Retinal pigment epithelial cell (primary cell): ENCODE measurements at regions not wholly inside any gene's neighbourhood (a gene's known extent, or its start where the extent isn't known, plus 50 kb on each side); places are given as distances from the start of the nearest gene placed in this dataset.
"Not testable (repeated sequence)": the region's sequence is repeated elsewhere in the genome, so short reads cannot be mapped to it uniquely, and the experiment has no call there.

Experiments
- DNase-seq: peaks from one replicate; pipeline ENCODE4 v3.0.0-alpha.2; 2010; ENCODE audit warnings: low read depth
- H3K4me3 ChIP-seq: 2 replicates; pipeline ENCODE4 v1.5.1; 2011; ENCODE audit warnings: mild to moderate bottlenecking, low read length, control low read depth, moderate library complexity
- TF ChIP-seq, protein P1 (sequence below): conservative IDR thresholded peaks from 2 replicates; pipeline ENCODE4 v1.5.1; 2011; ENCODE audit warnings: low read depth, low read length, control low read depth, inconsistent platforms

GRCh38 chr10:10745291-10745690, 272.4 kb upstream of the CELF2 start:
- TF ChIP-seq, protein P1, sequence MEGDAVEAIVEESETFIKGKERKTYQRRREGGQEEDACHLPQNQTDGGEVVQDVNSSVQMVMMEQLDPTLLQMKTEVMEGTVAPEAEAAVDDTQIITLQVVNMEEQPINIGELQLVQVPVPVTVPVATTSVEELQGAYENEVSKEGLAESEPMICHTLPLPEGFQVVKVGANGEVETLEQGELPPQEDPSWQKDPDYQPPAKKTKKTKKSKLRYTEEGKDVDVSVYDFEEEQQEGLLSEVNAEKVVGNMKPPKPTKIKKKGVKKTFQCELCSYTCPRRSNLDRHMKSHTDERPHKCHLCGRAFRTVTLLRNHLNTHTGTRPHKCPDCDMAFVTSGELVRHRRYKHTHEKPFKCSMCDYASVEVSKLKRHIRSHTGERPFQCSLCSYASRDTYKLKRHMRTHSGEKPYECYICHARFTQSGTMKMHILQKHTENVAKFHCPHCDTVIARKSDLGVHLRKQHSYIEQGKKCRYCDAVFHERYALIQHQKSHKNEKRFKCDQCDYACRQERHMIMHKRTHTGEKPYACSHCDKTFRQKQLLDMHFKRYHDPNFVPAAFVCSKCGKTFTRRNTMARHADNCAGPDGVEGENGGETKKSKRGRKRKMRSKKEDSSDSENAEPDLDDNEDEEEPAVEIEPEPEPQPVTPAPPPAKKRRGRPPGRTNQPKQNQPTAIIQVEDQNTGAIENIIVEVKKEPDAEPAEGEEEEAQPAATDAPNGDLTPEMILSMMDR, result no peak
- no peak overlapping the region for H3K4me3 ChIP-seq
- no peak for DNase-seq

DNA sequence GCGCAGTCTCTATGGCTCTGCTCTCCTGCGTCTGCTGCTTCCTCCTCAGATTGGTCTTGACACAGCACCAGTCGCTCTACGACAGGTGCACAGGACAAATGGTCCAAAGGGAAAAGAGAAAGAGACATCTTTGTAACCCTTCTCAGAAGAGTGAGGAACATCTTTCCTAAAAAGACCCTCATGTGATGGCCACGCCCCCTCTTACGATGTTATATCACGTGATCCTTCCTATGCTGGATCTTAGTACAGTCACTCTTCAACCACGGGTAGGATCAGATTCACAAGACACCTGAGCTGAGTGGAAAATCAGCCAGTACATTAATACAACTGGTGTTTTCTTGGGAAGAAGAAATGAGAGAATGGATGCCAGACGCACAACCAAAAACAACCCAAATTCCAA, 262.2 kb upstream of the CELF2 start:
- TF ChIP-seq, protein P1, result no peak
- DNase-seq, result no peak
- no peak overlapping the region for H3K4me3 ChIP-seq

DNA sequence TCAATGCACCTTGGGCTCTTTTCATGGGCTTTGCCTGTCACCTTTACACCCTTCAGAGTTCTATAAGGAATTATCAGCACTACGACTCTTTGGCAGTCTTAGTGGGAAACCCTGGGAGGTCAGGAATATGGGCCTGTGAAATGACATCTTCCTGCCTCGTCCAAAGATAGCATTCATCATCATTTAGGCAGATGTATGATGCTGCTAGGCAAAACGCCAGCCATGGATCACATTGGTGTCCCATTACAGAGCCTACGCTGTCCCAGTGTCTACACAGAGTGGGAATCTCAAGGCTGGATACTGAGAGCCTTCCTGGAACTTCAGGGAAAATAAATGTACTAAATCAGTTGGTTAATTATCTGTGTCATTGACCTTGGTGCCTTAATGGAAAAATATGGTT, 259.4 kb upstream of the CELF2 start:
- no peak overlapping the region for H3K4me3 ChIP-seq
- DNase-seq, result no peak
- TF ChIP-seq, protein P1, result no peak

DNA sequence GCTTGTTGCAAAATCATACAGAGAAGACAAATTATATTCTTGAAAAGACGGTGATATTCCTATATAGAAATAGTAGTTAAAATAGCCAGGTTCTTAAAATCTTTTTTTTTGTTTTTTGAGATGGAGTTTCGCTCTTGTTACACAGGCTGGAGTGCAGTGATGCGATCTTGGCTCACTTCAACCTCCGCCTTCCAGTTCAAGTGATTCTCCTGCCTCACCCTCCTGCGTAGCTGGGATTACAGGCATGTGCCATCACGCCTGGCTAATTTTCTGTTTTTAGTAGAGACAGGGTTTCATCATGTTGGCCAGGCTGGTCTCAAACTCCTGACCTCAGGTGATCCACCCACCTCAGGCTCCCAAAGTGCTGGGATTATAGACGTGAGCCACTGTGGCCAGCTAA, 257.9 kb upstream of the CELF2 start:
- H3K4me3 ChIP-seq, DNase-seq: not testable (repeated sequence)

- no peak overlapping the region for H3K4me3 ChIP-seq
- TF ChIP-seq, protein P1, result no peak
- no peak for DNase-seq
Observed at GRCh38 chr10:10765017-10765416, 252.7 kb upstream of the CELF2 start.

DNA sequence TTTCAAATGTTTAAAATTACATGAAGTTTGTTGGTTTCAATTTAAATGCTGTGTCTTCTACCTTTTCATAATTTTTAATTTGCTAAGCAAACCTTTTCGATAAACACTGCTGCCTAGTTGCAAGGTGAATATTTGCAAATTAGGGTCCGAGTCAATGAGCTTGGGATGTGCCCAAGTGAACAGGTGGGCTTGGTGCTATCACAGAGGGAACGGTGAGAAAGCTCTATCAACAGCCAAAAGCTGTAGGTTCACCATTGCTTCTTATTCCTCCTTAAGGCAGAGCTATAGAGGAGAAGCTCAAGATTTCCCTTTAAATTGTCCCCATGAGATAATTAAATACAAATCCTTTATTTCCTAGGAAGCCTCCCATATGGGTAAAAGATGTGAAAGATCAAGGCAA, 245.3 kb upstream of the CELF2 start:
- TF ChIP-seq, protein P1, result no peak
- no peak overlapping the region for H3K4me3 ChIP-seq
- DNase-seq, result no peak

DNA sequence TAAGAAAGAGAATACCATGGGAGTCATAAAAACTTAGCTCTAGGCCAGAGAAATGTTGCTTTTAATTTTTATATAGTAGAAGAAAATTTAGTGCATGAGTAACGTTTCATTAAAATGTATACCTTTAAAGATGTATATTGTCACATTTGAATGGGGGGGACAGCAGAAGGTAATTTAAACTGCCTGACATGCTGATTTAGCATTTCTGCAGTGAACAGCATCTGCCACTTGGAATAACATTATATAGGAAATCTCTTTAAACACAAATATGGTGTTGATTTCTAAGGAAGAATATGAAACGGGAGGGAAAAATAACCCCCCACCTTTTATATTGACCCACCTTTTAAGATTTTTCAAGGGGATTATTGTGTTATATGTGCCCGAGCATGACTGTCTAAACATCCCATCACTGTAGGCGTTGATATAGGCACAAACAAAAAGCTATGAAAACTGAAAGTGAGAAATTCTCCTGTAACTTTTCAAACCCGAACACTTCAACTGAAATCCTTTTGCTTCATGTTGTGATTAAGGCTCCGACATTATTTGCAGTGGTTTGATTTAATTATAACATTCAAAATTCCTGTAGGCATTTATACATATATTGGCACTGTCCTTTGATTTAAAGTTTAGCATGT, 244.7 kb upstream of the CELF2 start:
- no peak overlapping the region for H3K4me3 ChIP-seq
- no peak for DNase-seq
- TF ChIP-seq, protein P1, result no peak
